Panc1 (cell line): ENCODE measurements at regions not wholly inside any gene's neighbourhood (a gene's known extent, or its start where the extent isn't known, plus 50 kb on each side); places are given as distances from the start of the nearest gene placed in this dataset.

Experiments used
- ATAC-seq: fragments of 200-7000 bp; cut with Tn5 transposase; 2 replicates; pipeline ENCODE4 v1.9.1; 2020; ENCODE audit warnings: mild to moderate bottlenecking, moderate library complexity
- BruUV-seq: library from RNA; stranded (reverse); fragments of 400-500 nt; replicated peaks from 2 replicates; lab custom pipeline; 2021; lab: Mats Ljungman, UMichigan
- CTCF ChIA-PET: fragments of 300-600 bp; sonication (Branson Sonifier 250); formaldehyde crosslinking; loops from one replicate; lab custom pipeline; 2022; ENCODE audit warnings: antibody characterized with exemption; lab: Charles Lee
- POLR2A ChIA-PET: fragments of 300-600 bp; sonication (Branson Sonifier 250); formaldehyde crosslinking; loops from one replicate; lab custom pipeline; 2022; ENCODE audit warnings: antibody characterized with exemption; lab: Charles Lee
- DNase-seq: peaks from one replicate; pipeline ENCODE4 v3.0.0-alpha.2; 2010; ENCODE audit warnings: low read depth, low spot score
- H3K27ac ChIP-seq: 2 replicates; pipeline ENCODE4 v1.5.1; 2011; ENCODE audit warnings: mild to moderate bottlenecking, low read length, inconsistent platforms
- H3K27me3 ChIP-seq: fragments of 200-500 bp; sonication (Bioruptor generic); 2 replicates; pipeline ENCODE4 v1.6.0; 2014; ENCODE audit warnings: low read length, inconsistent platforms; ENCODE audit not compliant: control insufficient read depth, insufficient read depth
- H3K36me3 ChIP-seq: fragments of 200-500 bp; sonication (Bioruptor generic); 2 replicates; pipeline ENCODE4 v1.5.1; 2014; ENCODE audit warnings: inconsistent platforms, mild to moderate bottlenecking, low read length, moderate library complexity; ENCODE audit not compliant: control insufficient read depth, insufficient read depth
- H3K4me1 ChIP-seq: 2 replicates; pipeline ENCODE4 v1.5.1; 2011; ENCODE audit warnings: inconsistent platforms, mild to moderate bottlenecking, low read length, moderate library complexity; ENCODE audit not compliant: control insufficient read depth, insufficient read depth
- H3K4me3 ChIP-seq, 2 experiments: 2 replicates each; pipeline ENCODE4 v1.5.1; 2011 to 2012; ENCODE audit warnings: low read depth in 2 of 2, low read length in 2 of 2, mild to moderate bottlenecking in 2 of 2, inconsistent platforms in 1 of 2, moderate library complexity in 1 of 2
- H3K9me3 ChIP-seq: fragments of 200-500 bp; sonication (Bioruptor generic); 2 replicates; pipeline ENCODE4 v1.5.1; 2014; ENCODE audit warnings: low read depth, mild to moderate bottlenecking, inconsistent platforms, low read length, moderate library complexity; ENCODE audit not compliant: control insufficient read depth, insufficient read depth
- POLR2AphosphoS5 ChIP-seq: IDR thresholded peaks from 2 replicates; pipeline ENCODE4 v1.6.1; 2012; ENCODE audit warnings: mild to moderate bottlenecking, low read depth, low read length, moderate library complexity
- REST ChIP-seq, 2 experiments: IDR thresholded peaks; 2 replicates each; pipeline ENCODE4 v1.6.1; 2011 to 2012; ENCODE audit warnings: low read depth in 2 of 2, control low read depth in 1 of 2, low read length in 1 of 2, mild to moderate bottlenecking in 1 of 2, moderate library complexity in 1 of 2; ENCODE audit not compliant: insufficient read depth in 1 of 2
- SIN3A ChIP-seq: IDR thresholded peaks from 2 replicates; pipeline ENCODE4 v1.6.1; 2012; ENCODE audit warnings: low read depth, mild to moderate bottlenecking, low read length, moderate library complexity, borderline replicate concordance; ENCODE audit not compliant: insufficient read depth
- TCF7L2 ChIP-seq: IDR thresholded peaks from 2 replicates; pipeline ENCODE4 v1.6.1; 2011; ENCODE audit warnings: mild to moderate bottlenecking, low read depth, low read length, inconsistent platforms
- in situ Hi-C: cut with HindIII; loops from 2 replicates; pipeline ENCODE4 v1.10.0; 2016; ENCODE audit warnings: low sequenced_read_pairs, low pct_unique_long_range_greater_than_20kb
- intact Hi-C: fragments of 100-400 bp; cut with micrococcal nuclease; formaldehyde crosslinking; loops from one replicate; pipeline ENCODE4 v1.10.0; 2022; ENCODE audit not compliant: unreplicated experiment
- TF ChIP-seq, protein P1 (sequence below): fragments of 450-650 bp; IDR thresholded peaks from 2 replicates; pipeline ENCODE4 v1.5.1; 2017; ENCODE audit warnings: mild to moderate bottlenecking

DNA sequence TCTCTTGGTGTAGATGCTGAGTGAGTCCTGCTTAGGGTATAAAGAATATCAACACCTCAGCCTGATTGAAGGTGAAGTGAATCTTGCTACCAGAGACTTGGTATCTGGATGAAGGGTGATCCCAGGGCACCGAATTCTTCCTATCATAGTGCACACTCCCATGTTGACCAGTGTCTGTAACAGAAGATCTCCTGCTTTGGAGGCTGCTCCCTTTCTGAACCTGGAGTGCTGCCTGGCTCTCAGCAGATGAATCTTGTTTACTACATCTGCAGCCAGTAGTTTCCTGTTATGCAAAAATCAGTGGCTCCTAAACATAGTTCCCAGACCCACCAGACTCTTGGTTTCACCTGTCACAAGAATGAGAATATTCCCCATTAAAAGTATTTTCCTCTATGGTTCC lies 191.7 kb upstream of the GK2 start:
- Histone ChIP-seq H3K4me3 (no peak overlapping the region), H3K27me3 (no peaks in the 10 kb centered on the region), H3K27ac (no peak overlapping the region), H3K36me3 (no peaks in the 10 kb centered on the region), H3K9me3 (no peaks in the 10 kb centered on the region), H3K4me1 (no peaks in the 10 kb centered on the region)
- intact Hi-C loops (no loop called here), in situ Hi-C loops (no loop called here)
- CTCF ChIA-PET, result no interaction called here
- BruUV-seq, result no TSS peak
- ATAC-seq (no peak), DNase-seq (no peak)
- POLR2A ChIA-PET, result no interaction called here
- no peak for TF ChIP-seq SIN3A
- TF ChIP-seq TCF7L2, result no peak
- TF ChIP-seq REST (IDR thresholded peaks at IDR 0.05; ENCODE audit: insufficient read depth in 1 of 2, low read depth in 2 of 2, low read length in 1 of 2), result no peak

GRCh38 chr4:79598801-79599200 lies 190.8 kb upstream of the GK2 start:
- ATAC-seq (no peak), DNase-seq (no peak)
- TF ChIP-seq SIN3A, result no peak
- TF ChIP-seq POLR2AphosphoS5, result no peak
- TF ChIP-seq, protein P1, sequence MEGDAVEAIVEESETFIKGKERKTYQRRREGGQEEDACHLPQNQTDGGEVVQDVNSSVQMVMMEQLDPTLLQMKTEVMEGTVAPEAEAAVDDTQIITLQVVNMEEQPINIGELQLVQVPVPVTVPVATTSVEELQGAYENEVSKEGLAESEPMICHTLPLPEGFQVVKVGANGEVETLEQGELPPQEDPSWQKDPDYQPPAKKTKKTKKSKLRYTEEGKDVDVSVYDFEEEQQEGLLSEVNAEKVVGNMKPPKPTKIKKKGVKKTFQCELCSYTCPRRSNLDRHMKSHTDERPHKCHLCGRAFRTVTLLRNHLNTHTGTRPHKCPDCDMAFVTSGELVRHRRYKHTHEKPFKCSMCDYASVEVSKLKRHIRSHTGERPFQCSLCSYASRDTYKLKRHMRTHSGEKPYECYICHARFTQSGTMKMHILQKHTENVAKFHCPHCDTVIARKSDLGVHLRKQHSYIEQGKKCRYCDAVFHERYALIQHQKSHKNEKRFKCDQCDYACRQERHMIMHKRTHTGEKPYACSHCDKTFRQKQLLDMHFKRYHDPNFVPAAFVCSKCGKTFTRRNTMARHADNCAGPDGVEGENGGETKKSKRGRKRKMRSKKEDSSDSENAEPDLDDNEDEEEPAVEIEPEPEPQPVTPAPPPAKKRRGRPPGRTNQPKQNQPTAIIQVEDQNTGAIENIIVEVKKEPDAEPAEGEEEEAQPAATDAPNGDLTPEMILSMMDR, result no peak
- no peak for TF ChIP-seq REST (IDR thresholded peaks at IDR 0.05; ENCODE audit: insufficient read depth in 1 of 2, low read depth in 2 of 2, low read length in 1 of 2)
- TF ChIP-seq TCF7L2, result no peak
- no peaks in the 10 kb centered on the region for H3K36me3 ChIP-seq
- POLR2A ChIA-PET, result no interaction called here
- no peak overlapping the region for H3K4me3 ChIP-seq
- no peak overlapping the region for H3K27ac ChIP-seq
- intact Hi-C loops (no loop called here), in situ Hi-C loops (no loop called here)
- H3K9me3 ChIP-seq, result no peaks in the 10 kb centered on the region
- BruUV-seq, result no TSS peak
- H3K27me3 ChIP-seq, result no peaks in the 10 kb centered on the region
- CTCF ChIA-PET, result no interaction called here
- H3K4me1 ChIP-seq, result no peaks in the 10 kb centered on the region
